NCI-H2227 treated with DMSO at 0.1 percent for 48 hours (cell line): ENCODE measurements at regions not wholly inside any gene's neighbourhood (a gene's known extent, or its start where the extent isn't known, plus 50 kb on each side); places are given as distances from the start of the nearest gene placed in this dataset.

Experiments used
- DNase-seq: peaks from one replicate; lab custom pipeline; 2025; lab: John Stamatoyannopoulos, UW

- DNase-seq, result peak; percentile 22
Measured at GRCh38 chr2:158006961-158007719, 94.5 kb upstream of the UPP2 start.

DNA sequence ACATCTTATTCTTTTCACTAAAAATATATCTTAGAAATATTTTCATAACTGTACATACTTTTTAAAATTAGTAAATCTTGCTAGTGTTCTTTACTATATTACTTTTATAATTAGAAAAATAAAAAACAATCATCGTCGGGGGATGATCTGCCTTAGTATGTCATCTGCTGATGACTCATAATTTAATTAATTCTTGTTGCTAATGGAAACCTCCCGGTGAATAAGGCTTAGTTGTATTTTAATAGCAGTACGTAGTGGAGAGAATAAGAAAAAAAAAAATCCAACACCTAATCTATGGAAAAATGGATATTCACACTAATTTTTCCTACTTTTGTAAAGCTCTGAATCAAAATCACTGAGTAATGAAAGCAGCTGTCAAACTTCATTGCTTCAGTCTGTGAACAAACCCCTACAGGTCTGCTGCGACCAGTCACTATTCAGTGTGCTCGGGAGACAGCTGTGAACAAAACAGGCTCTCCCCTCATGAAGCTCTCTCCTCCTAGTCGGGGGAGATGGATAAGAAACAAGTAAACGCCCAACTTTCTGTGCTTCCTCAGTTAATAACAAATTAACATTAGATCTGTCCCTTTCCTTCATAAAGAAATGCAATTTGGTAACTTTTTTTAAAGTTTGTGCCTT, 97.4 kb upstream of the UPP2 start:
- no peak for DNase-seq

DNA sequence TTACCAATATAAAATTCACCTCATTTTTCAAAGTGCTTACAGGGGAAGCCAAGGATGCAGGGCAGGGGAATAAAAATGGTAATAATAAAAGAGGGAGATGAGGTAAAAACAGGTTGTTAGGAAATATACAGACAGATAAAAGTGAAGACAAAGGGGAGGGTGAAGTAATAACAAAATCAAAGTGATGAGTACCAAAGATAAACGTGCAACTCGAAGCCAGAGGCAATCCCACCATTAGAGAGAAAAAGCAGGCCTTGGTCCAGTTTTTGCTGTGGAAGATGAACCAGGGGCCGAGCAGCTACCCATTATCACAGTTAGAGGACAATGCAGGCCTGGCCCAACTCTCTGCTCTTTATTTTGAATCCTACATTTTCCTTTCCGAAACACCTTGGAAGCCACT, 99.6 kb upstream of the UPP2 start:
- no peak for DNase-seq

DNA sequence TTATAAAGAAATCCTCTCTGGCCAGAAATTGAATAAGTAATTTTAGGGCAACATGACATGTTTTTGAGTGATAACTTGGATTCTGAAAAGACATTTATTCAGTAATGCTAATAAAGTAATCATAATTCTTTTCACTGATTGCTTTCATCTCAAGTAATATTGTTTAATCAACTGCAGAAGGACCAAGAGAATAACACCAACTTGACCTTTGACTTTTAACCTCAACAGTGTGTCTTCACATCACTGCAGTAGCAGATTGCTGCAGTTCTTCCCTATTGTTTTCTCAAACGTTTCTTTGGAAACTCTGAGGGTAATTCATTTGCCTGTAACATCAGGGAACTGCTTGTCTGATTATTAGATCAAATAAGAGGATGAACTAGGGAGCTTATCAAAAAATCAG, 104.9 kb upstream of the UPP2 start:
- no peak for DNase-seq

- no peak for DNase-seq
Measured at GRCh38 chr2:157995117-157995516, 106.6 kb upstream of the UPP2 start.

GRCh38 chr2:157991932-157992331, 109.7 kb upstream of the UPP2 start:
- no peak for DNase-seq

- peak; percentile 46 for DNase-seq
Measured at GRCh38 chr2:157990173-157990572, 111.5 kb upstream of the UPP2 start.

DNA sequence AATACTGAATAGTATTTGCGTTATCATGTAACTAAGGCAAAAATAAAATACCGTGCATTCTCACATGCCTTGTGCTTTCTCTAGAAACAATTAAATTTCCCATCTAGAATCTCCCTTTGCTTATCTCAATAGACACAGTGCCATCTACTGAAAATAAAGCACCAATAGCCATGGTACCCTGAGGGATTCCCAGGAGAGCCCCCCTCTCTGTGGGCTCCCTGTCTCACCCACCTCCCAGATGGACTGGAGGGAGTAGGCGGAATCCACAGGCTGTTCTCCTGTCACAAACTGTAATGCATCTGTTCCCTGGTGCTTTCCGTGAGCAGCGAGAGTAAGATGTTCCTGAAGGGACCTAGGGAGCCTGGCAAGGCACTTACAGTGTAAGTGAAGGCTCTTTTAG, 112.4 kb upstream of the UPP2 start:
- no peak for DNase-seq

- no peak for DNase-seq
Measured at GRCh38 chr2:157986761-157987160, 110.6 kb upstream of the ACVR1 start.

GRCh38 chr2:157984866-157985265, 108.7 kb upstream of the ACVR1 start:
- no peak for DNase-seq

DNA sequence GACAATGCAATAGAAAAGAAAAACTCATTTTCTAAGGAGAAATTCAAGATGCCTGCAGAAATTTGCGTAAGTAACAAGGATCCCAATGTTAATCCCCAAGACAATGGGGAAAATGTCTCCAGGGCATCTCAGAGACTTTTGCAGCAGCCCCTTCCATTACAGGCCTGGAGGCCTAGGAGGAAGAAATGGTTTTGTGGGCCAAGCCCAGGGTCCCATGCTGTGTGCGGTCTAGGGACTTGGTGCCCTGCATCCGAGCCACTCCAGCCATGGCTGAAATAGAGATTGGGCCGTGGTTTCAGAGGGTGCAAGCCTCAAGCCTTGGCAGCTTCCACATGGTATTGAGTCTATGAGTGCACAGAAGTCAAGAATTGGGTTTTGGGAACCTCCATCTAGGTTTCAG, 103.9 kb upstream of the ACVR1 start:
- no peak for DNase-seq

GRCh38 chr2:157971702-157972101, 95.6 kb upstream of the ACVR1 start:
- no peak for DNase-seq

DNA sequence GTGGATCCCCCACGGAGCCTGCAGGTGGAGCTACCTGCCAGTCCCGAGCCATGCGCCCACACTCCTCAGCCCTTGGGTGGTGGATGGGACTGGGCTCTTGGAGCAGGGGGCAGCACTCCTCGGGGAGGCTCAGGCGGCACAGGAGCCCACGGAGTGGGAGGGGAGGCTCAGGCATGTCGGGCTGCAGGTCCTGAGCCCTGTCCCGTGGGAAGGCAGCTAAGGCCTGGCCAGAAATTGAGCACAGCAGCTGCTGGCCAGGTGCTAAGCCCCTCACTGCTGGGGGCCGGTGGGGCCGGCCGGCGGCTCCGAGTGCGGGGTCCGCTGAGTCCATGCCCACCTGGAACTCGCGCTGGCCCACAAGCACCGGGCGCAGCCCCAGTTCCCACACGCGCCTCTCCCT, 91.7 kb upstream of the ACVR1 start:
- no peak for DNase-seq

- DNase-seq, result no peak
Measured at GRCh38 chr2:157959249-157959648, 83.1 kb upstream of the ACVR1 start.

GRCh38 chr2:157957596-157957995, 81.5 kb upstream of the ACVR1 start:
- DNase-seq, result no peak

DNA sequence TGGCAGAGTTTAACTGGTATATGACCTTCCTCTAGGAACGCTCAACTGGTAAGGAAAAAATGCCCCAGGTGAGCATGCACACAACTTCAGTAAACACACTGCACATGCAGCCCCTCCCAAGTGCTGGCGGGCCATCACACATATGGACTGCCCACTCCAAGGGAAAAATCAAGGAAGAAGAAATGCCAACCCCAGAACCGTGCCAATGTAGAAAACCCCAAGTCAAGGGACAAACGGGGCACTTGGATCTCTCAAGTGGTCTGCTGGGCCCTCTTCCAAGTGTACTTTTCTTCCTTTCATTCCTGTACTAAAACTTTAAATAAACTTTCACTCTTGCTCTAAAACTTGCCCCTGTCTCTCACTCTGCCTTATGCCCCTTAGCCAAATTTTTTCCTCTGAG, 76.4 kb upstream of the ACVR1 start:
- DNase-seq, result no peak

DNA sequence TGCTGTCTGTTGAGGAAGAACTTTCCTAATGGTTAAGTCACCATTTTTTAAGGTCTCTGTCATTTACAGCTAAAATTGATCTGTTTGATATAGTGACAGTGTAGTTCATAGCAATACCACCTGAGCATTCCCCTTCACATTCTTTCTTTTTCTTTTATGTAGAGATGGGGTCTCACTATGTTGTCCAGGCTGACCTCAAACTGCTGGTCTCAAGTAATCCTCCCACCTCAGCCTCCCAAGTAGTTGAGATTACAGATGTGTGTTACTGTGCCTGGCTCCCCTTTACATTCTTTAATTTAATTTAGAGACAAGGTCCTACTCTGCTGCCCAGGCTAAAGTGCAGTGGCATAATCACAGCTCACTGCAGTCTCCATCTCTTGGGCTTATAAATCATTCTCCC, 72.7 kb upstream of the ACVR1 start:
- no peak for DNase-seq

- no peak for DNase-seq
Measured at GRCh38 chr2:157946919-157947557, 70.9 kb upstream of the ACVR1 start.

DNA sequence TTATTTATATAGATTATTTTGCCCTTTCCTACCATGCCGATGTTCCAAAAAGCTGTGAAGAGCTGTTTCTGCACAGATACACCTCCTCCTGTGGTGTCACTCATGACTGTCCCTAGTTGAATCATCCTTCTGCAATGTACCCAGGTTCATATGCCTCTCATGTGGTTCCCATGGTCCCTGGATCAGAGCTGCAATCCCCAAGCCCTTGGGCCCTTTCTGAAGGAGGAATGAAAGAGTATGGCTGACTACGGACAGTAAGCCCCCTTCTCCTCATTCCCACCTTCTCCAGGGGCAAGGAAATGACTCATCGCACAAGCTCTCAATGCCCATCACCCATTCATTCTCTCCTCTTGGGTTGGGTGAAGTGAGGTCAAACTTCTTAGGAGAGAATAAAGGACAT, 63.9 kb upstream of the ACVR1 start:
- no peak for DNase-seq

DNA sequence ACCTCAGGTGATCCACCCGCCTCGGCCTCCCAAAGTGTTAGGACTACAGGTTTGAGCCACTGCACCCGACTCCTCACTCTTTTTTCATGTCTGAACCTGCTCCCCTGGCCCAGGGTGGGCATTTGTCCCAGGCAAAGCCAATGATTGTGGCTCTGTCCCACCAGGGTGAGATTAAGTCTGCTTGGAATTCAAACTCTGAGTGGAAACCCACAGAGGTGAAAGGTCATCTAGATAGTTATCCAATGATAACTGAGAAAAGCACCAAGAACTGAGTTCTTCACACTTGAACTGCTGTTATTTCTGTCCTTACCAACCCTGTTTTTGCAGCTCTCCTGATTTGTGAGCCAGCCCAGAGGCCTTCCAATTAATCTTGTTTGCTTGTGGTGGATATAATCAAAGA, 62.4 kb upstream of the ACVR1 start:
- no peak for DNase-seq

GRCh38 chr2:157936406-157936805, 60.3 kb upstream of the ACVR1 start:
- DNase-seq, result no peak

DNA sequence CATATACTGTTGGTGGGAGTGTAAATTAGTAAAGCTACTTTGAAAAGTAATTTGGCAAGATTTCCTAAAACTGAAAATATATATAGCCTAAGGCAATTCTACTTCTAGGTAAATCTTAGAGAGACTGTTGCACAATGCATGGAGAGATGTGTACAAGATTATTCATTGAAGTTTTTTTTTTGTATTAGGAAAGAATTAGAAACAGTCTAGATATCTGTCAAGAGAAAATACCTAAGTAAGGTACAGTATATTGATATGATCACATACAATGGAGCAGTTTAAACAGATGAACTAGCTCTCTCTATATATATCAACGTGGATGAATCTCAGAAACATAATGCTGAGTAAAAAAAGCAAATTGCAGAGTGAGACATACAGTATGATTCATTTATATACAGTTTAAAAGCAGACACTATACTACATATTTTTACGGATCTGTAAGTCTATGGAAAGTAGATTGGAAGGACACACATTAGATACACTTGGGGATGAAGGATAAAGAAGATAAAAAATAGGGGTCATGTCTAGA, 59.3 kb upstream of the ACVR1 start:
- no peak for DNase-seq

GRCh38 chr2:157934684-157935377, 58.7 kb upstream of the ACVR1 start:
- no peak for DNase-seq
